ENCODE measurements at regions not wholly inside any gene's neighbourhood (a gene's known extent, or its start where the extent isn't known, plus 50 kb on each side); places are given as distances from the start of the nearest gene placed in this dataset.

DNA sequence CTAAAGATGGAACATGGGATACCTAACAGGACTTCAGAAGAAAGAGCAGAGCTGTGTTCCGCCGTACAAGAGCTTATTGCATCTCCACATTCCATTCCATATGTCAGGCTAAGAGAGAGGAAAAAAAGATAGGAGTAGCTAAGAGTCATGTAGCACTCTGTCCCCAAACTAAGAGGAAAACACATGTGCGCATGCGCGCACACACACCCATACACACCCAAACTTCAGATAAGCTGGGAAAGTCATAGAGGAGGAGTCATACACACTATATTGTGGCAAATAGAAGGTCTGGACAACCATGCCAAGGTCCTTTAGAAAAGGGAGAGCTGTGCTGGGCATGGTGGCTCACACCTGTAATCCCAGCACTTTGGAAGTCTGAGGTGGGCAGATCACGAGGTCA is 132.4 kb downstream of the RAB11FIP2 start:
- no peak for DNase-seq (ENCODE audit: low read depth)
- TF ChIP-seq, protein P1, sequence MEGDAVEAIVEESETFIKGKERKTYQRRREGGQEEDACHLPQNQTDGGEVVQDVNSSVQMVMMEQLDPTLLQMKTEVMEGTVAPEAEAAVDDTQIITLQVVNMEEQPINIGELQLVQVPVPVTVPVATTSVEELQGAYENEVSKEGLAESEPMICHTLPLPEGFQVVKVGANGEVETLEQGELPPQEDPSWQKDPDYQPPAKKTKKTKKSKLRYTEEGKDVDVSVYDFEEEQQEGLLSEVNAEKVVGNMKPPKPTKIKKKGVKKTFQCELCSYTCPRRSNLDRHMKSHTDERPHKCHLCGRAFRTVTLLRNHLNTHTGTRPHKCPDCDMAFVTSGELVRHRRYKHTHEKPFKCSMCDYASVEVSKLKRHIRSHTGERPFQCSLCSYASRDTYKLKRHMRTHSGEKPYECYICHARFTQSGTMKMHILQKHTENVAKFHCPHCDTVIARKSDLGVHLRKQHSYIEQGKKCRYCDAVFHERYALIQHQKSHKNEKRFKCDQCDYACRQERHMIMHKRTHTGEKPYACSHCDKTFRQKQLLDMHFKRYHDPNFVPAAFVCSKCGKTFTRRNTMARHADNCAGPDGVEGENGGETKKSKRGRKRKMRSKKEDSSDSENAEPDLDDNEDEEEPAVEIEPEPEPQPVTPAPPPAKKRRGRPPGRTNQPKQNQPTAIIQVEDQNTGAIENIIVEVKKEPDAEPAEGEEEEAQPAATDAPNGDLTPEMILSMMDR (IDR thresholded peaks at IDR 0.05; ENCODE audit: insufficient read depth, low read depth, low read length, missing control alignments) = no peak
- no peak overlapping the region for H3K4me3 ChIP-seq (ENCODE audit: low read depth, low read length)

DNA sequence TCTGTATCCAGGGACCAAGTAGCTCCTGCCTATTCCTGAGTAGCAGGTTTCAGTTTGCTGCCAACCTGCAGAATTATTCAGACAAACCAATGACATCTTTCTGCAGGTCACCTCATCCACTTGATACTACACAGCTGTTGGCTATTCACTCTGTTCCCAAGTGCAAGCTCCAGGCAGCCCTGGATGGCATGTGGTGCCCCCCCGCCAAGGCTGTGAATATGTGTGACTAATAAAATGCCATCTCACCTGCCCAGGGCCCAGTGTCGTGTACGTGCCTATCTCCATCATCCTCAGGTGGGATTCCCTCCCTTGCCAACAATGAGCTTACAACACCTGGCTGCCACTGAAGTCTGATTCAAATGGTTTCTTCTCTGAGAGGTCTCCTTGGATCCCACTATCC is 125.8 kb downstream of the RAB11FIP2 start:
- TF ChIP-seq, protein P1 (IDR thresholded peaks at IDR 0.05; ENCODE audit: insufficient read depth, low read depth, low read length, missing control alignments) = no peak
- no peak overlapping the region for H3K4me3 ChIP-seq (ENCODE audit: low read depth, low read length)
- no peak for DNase-seq (ENCODE audit: low read depth)

DNA sequence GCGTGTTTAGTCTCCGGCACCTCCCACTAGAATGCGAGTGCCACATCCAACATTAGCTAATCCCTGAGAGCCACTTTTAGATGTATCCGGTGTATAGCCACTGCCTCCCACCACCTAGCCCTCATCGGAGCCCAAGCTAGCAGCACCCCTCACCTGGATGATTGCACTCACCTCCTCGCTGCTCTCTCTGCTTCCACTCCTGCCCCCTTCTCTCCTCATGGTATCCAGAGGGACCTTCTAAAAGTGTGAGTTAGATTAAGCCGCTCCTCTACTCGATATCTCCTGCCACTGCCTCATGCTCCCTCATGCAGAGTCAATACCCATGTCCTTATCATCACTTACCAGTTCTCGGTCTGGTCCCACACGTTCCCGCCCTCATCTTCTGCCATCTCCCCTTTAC is 125.3 kb downstream of the RAB11FIP2 start:
- no peak for DNase-seq (ENCODE audit: low read depth)
- no peak overlapping the region for H3K4me3 ChIP-seq (ENCODE audit: low read depth, low read length)
- TF ChIP-seq, protein P1 (IDR thresholded peaks at IDR 0.05; ENCODE audit: insufficient read depth, low read depth, low read length, missing control alignments) = no peak

DNA sequence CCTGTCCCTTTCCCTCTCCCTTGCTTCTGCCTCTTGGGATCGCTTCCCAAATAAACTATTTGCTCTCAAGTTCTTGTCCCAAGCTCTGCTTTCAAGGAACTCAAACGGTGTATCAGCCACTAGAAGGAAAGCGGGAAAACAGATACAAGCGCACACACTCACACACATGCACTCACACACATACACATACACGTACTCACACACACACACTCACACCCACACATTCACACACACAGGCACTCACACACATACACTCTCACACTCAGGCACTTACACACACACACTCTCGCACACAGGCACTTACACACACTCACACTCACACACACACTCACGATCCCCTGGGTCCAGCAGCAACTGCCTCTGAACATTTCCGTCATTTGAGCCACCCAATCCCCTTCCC is 121.9 kb downstream of the RAB11FIP2 start:
- TF ChIP-seq, protein P1 (IDR thresholded peaks at IDR 0.05; ENCODE audit: insufficient read depth, low read depth, low read length, missing control alignments) = no peak
- no peak for DNase-seq (ENCODE audit: low read depth)
- H3K4me3 ChIP-seq (ENCODE audit: low read depth, low read length) = no peak overlapping the region

DNA sequence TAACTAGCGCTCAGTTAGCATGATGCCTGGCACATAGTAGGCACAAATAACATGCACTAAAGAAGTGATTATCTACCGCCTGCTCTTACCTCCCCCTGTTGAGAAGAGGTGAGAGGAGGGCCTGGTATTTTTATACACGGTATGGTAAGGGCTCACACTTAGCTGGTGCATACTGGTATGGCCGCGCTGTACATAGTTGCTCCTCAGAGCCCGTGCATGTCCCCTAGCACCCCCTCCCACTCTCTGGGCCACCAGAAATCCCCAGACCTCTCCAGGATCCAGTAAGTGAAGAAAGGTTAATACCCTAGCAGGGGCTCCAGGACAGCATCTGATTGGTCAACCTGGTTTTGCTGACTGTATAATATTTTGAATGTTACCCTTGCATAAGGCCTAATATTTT is 121.4 kb downstream of the RAB11FIP2 start:
- H3K4me3 ChIP-seq (ENCODE audit: low read depth, low read length) = no peak overlapping the region
- DNase-seq (ENCODE audit: low read depth) = no peak
- TF ChIP-seq, protein P1 (IDR thresholded peaks at IDR 0.05; ENCODE audit: insufficient read depth, low read depth, low read length, missing control alignments) = no peak

DNA sequence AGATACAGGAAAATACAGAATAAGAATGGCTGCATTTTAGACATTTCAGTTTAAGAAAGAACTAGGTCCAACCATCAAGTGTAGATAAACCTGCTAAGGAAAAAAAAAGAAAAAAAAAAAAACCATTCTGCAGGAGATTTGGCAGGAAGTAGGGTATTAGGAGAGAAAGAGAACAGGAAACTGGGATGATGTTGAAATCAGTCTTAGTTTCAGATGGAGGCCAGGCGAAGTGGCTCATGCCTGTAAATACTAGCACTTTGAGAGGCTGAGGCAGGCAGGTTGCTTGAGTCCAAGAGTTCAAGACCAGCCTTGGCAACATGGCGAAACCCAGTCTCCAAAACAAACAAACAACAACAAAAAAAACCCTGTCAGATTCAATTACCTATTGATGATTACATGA is 120.2 kb downstream of the RAB11FIP2 start:
- no peak for DNase-seq (ENCODE audit: low read depth)
- TF ChIP-seq, protein P1 (IDR thresholded peaks at IDR 0.05; ENCODE audit: insufficient read depth, low read depth, low read length, missing control alignments) = no peak
- H3K4me3 ChIP-seq (ENCODE audit: low read depth, low read length) = no peak overlapping the region

DNA sequence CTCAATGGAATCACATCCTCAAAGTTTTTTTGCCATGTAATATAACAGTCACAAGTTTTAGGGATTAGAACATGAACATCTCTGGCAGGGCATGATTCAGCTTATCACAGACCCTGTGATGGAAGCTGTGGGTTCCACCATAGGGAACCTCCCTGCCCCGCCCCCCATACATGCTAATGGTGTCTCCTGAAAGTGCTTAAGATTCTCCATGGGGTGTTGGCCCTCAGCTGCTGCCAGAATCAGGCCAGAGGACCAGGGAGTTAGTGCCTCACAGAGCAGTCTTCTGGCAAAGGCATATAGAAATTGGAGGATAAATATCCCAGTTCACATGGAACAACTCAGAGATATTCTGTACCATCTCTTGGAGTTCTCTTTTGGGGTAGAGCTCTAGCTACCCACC is 119.4 kb downstream of the RAB11FIP2 start:
- TF ChIP-seq, protein P1 (IDR thresholded peaks at IDR 0.05; ENCODE audit: insufficient read depth, low read depth, low read length, missing control alignments) = no peak
- no peak for DNase-seq (ENCODE audit: low read depth)

More for the DNA sequence above, 119.4 kb downstream of the RAB11FIP2 start:
- H3K4me3 ChIP-seq (ENCODE audit: low read depth, low read length) = no peak overlapping the region

Data from GM12865 (cell line).